ENCODE measurements at regions not wholly inside any gene's neighbourhood (a gene's known extent, or its start where the extent isn't known, plus 50 kb on each side); places are given as distances from the start of the nearest gene placed in this dataset.

GRCh38 chr3:152969557-152970300, 134.8 kb downstream of the P2RY1 start:
- no peak overlapping the region for H3K4me3 ChIP-seq (ENCODE audit: low read depth, low read length)

GRCh38 chr3:152970851-152971250, 135.9 kb downstream of the P2RY1 start:
- no peak for TF ChIP-seq CTCF (IDR thresholded peaks at IDR 0.05; ENCODE audit: low read depth, low read length)
- no peak overlapping the region for H3K4me3 ChIP-seq (ENCODE audit: low read depth, low read length)

More at GRCh38 chr3:152969557-152970300, 134.8 kb downstream of the P2RY1 start:
- no peak for TF ChIP-seq CTCF (IDR thresholded peaks at IDR 0.05; ENCODE audit: low read depth, low read length)

- no peak overlapping the region for H3K4me3 ChIP-seq (ENCODE audit: low read depth, low read length)
- TF ChIP-seq CTCF (IDR thresholded peaks at IDR 0.05; ENCODE audit: low read depth, low read length): no peak
Observed at GRCh38 chr3:152971880-152972279, 136.9 kb downstream of the P2RY1 start.

- no peak for TF ChIP-seq CTCF (IDR thresholded peaks at IDR 0.05; ENCODE audit: low read depth, low read length)
- H3K4me3 ChIP-seq (ENCODE audit: low read depth, low read length): no peak overlapping the region
Observed at GRCh38 chr3:152973575-152973974, 138.6 kb downstream of the P2RY1 start.

GRCh38 chr3:152976239-152976638, 141.3 kb downstream of the P2RY1 start:
- no peak overlapping the region for H3K4me3 ChIP-seq (ENCODE audit: low read depth, low read length)
- no peak for TF ChIP-seq CTCF (IDR thresholded peaks at IDR 0.05; ENCODE audit: low read depth, low read length)

- no peak for TF ChIP-seq CTCF (IDR thresholded peaks at IDR 0.05; ENCODE audit: low read depth, low read length)
- no peak overlapping the region for H3K4me3 ChIP-seq (ENCODE audit: low read depth, low read length)
Observed at GRCh38 chr3:152977366-152977765, 142.4 kb downstream of the P2RY1 start.

- H3K4me3 ChIP-seq (ENCODE audit: low read depth, low read length): no peak overlapping the region
- TF ChIP-seq CTCF (IDR thresholded peaks at IDR 0.05; ENCODE audit: low read depth, low read length): no peak
Observed at GRCh38 chr3:152978152-152978551, 143.2 kb downstream of the P2RY1 start.

Measured in WI38 (cell line).